ENCODE measurements at regions not wholly inside any gene's neighbourhood (a gene's known extent, or its start where the extent isn't known, plus 50 kb on each side); places are given as distances from the start of the nearest gene placed in this dataset.

DNA sequence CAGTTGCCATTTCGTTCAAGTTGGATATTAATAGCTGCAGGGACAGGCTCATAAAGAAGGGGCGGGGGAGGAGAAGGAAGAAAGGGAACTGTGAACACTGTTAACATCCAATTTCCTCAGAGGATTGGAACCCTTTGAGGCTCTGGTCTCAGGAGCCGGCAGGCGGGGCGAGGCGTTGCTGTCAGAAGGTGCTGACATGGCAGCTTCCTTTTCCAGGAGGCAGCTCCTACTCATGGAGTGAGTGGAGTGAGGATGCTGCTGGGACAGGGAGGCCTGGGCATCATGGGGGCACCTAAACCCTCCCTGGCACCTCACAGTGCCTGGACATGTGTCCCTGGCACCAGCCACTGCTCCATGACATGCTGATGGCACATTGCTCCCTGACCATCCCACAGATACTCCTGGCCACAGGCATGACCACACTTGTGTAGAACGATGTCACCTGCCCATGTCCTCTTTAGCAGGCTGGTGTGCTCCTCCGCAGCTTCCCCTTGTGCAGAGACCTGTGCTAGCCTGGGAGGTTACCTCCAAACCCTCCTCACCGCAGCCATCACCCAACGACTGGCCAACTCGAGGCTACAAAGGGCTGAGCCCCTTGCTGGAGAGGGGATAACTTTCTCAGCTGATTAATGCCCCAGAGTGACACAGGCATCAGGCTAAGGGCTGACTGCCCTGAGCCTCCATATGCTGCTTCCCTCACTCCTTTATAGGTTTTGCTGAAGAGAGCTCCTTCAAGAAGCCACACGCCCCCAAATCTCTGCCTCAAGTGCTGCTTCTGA is 79.6 kb upstream of the NECTIN1 start:
- Histone ChIP-seq H3K9me3 (ENCODE audit: control insufficient read depth in 4 of 4, insufficient read depth in 3 of 4, low read length in 3 of 4) (no peaks in the 10 kb centered on the region), H3K9ac (ENCODE audit: insufficient read depth in 1 of 2, low read length in 2 of 2) (no peak overlapping the region), H3K4me3 (no peak overlapping the region), H3K4me1 (ENCODE audit: control insufficient read depth in 5 of 5, insufficient read depth in 5 of 5, low read length in 5 of 5) (no peaks in the 10 kb centered on the region), H3K36me3 (ENCODE audit: control insufficient read depth in 4 of 4, insufficient read depth in 4 of 4, low read length in 4 of 4) (no peaks in the 10 kb centered on the region), H3K27me3 (ENCODE audit: control insufficient read depth in 3 of 3, insufficient read depth in 3 of 3, low read length in 2 of 3) (no peaks in the 10 kb centered on the region), H3K27ac (ENCODE audit: low read depth in 1 of 2, low read length in 1 of 2) (no peak overlapping the region)
- no peak for DNase-seq
- ATAC-seq (ENCODE audit: insufficient read depth, low FRiP score) = no peak
- TF ChIP-seq, protein P1, sequence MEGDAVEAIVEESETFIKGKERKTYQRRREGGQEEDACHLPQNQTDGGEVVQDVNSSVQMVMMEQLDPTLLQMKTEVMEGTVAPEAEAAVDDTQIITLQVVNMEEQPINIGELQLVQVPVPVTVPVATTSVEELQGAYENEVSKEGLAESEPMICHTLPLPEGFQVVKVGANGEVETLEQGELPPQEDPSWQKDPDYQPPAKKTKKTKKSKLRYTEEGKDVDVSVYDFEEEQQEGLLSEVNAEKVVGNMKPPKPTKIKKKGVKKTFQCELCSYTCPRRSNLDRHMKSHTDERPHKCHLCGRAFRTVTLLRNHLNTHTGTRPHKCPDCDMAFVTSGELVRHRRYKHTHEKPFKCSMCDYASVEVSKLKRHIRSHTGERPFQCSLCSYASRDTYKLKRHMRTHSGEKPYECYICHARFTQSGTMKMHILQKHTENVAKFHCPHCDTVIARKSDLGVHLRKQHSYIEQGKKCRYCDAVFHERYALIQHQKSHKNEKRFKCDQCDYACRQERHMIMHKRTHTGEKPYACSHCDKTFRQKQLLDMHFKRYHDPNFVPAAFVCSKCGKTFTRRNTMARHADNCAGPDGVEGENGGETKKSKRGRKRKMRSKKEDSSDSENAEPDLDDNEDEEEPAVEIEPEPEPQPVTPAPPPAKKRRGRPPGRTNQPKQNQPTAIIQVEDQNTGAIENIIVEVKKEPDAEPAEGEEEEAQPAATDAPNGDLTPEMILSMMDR (IDR thresholded peaks at IDR 0.05; ENCODE audit: control extremely low read depth, extremely low read depth) = no peak
- WGBS, 2 donors = 67% methylated on average over 12 of the region's 12 CpGs

DNA sequence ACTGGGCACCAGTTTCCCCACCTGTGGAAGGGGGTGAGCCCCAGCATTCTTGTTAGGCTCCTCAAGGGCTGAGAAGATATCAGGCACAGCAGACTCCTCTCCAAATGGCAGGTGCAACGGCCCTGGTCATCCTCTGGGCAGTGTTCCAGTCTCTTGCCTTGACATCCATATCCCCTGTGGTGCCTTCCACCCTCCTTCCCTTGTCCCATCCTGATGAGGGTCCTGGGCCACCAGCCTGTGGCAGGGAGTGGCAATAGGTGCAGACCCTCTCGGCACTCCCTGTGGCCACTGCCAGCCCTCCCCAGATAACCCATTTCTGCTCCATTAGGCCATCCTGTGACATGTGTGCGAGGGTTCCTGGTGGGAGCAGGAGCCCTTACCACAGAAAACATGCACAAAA is 78.8 kb upstream of the NECTIN1 start:
- H3K4me1 ChIP-seq (ENCODE audit: control insufficient read depth in 5 of 5, insufficient read depth in 5 of 5, low read length in 5 of 5) = no peaks in the 10 kb centered on the region
- DNase-seq (no peak), ATAC-seq (ENCODE audit: insufficient read depth, low FRiP score) (no peak)
- no peak overlapping the region for H3K9ac ChIP-seq (ENCODE audit: insufficient read depth in 1 of 2, low read length in 2 of 2)
- H3K27ac ChIP-seq (ENCODE audit: low read depth in 1 of 2, low read length in 1 of 2) = no peak overlapping the region
- H3K9me3 ChIP-seq (ENCODE audit: control insufficient read depth in 4 of 4, insufficient read depth in 3 of 4, low read length in 3 of 4) = no peaks in the 10 kb centered on the region
- TF ChIP-seq, protein P1 (IDR thresholded peaks at IDR 0.05; ENCODE audit: control extremely low read depth, extremely low read depth) = no peak
- no peaks in the 10 kb centered on the region for H3K27me3 ChIP-seq (ENCODE audit: control insufficient read depth in 3 of 3, insufficient read depth in 3 of 3, low read length in 2 of 3)
- no peak overlapping the region for H3K4me3 ChIP-seq
- no peaks in the 10 kb centered on the region for H3K36me3 ChIP-seq (ENCODE audit: control insufficient read depth in 4 of 4, insufficient read depth in 4 of 4, low read length in 4 of 4)
- 73 to 85% methylated on average over 3 of the region's 3 CpGs for WGBS, 2 donors

DNA sequence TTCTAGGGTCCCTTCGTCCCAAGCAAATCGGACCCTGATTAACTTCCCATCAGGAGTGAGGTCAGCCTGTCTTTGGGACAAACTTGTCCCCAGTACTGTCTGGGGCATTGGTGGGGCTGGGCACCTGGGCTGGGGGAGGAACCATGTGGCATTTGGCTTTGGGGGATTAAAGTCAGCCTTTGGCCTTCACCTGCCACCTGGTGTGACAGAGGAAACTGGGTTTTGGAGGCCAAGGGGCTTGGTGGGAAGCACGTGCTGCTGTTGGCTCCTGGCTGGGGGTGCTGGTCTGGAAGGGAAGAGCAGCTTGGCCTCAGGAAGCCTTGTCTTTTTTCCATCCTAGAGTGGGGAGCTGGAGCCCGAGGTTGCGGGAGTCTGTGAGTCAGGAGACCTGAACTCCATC is 78.4 kb upstream of the NECTIN1 start:
- H3K27ac ChIP-seq (ENCODE audit: low read depth in 1 of 2, low read length in 1 of 2) = no peak overlapping the region
- no peaks in the 10 kb centered on the region for H3K36me3 ChIP-seq (ENCODE audit: control insufficient read depth in 4 of 4, insufficient read depth in 4 of 4, low read length in 4 of 4)
- 83 to 84% methylated on average over 5 of the region's 5 CpGs for WGBS, 2 donors
- H3K9ac ChIP-seq (ENCODE audit: insufficient read depth in 1 of 2, low read length in 2 of 2) = no peak overlapping the region
- DNase-seq = no peak
- H3K4me3 ChIP-seq = no peak overlapping the region
- H3K9me3 ChIP-seq (ENCODE audit: control insufficient read depth in 4 of 4, insufficient read depth in 3 of 4, low read length in 3 of 4) = no peaks in the 10 kb centered on the region
- no peaks in the 10 kb centered on the region for H3K27me3 ChIP-seq (ENCODE audit: control insufficient read depth in 3 of 3, insufficient read depth in 3 of 3, low read length in 2 of 3)
- ATAC-seq (ENCODE audit: insufficient read depth, low FRiP score) = no peak
- H3K4me1 ChIP-seq (ENCODE audit: control insufficient read depth in 5 of 5, insufficient read depth in 5 of 5, low read length in 5 of 5) = no peaks in the 10 kb centered on the region
- TF ChIP-seq, protein P1 (IDR thresholded peaks at IDR 0.05; ENCODE audit: control extremely low read depth, extremely low read depth) = no peak

All from lung (tissue), 11 donors.